SK-N-SH (cell line): ENCODE measurements at regions not wholly inside any gene's neighbourhood (a gene's known extent, or its start where the extent isn't known, plus 50 kb on each side); places are given as distances from the start of the nearest gene placed in this dataset.

ENCODE experiments used
- CTCF ChIA-PET: fragments of 300-600, 350-600 bp; formaldehyde crosslinking; extraction: SDS; loops from one replicate; lab custom pipeline; 2021; lab: Yijun Ruan, JAX
- POLR2A ChIA-PET: fragments of 350-600 bp; sonication (Branson Sonifier 250); formaldehyde crosslinking; extraction: SDS; loops from one replicate; lab custom pipeline; 2020; ENCODE audit warnings: antibody characterized with exemption, inconsistent platforms; lab: Yijun Ruan, JAX
- DNase-seq: peaks from one replicate; pipeline ENCODE4 v3.0.0; 2012
- H2AFZ ChIP-seq: fragments of 200-600 bp; sonication (generic); 2 replicates; pipeline ENCODE4 v1.8.1; 2016; ENCODE audit warnings: antibody characterized with exemption, mild to moderate bottlenecking, low read depth
- H3F3A ChIP-seq: fragments of 200-600 bp; sonication (generic); replicated peaks from 2 replicates; pipeline ENCODE3; 2016; ENCODE audit warnings: antibody characterized with exemption, mild to moderate bottlenecking; ENCODE audit not compliant: insufficient read depth
- H3K27ac ChIP-seq, 2 experiments: fragments of 200-500 bp in 1 of 2; fragments of 200-600 bp in 1 of 2; sonication (Bioruptor generic) in 1 of 2; sonication (generic), shearing (Covaris generic) in 1 of 2; 2 replicates each; pipeline versions ENCODE4 v1.5.1 to v1.6.1; 2014 to 2016; ENCODE audit warnings: low read depth in 2 of 2, inconsistent platforms in 1 of 2, low read length in 1 of 2, mild to moderate bottlenecking in 1 of 2, mixed read lengths in 1 of 2
- H3K27me3 ChIP-seq: fragments of 200-600 bp; sonication (generic), shearing (Covaris generic); 2 replicates; pipeline ENCODE4 v1.6.1; 2016; ENCODE audit warnings: mixed run types; ENCODE audit not compliant: insufficient read depth
- H3K36me3 ChIP-seq, 2 experiments: fragments of 200-500 bp in 1 of 2; fragments of 200-600 bp in 1 of 2; sonication (Bioruptor generic) in 1 of 2; sonication (generic) in 1 of 2; replicated peaks in 1 of 2; 2 replicates each; pipeline versions ENCODE3 to v1.5.1; 2014 to 2016; ENCODE audit warnings: low read length in 1 of 2, mild to moderate bottlenecking in 1 of 2; ENCODE audit not compliant: insufficient read depth in 2 of 2, control insufficient read depth in 1 of 2
- H3K4me1 ChIP-seq, 2 experiments: fragments of 200-500 bp in 1 of 2; fragments of 200-600 bp in 1 of 2; sonication (Bioruptor generic) in 1 of 2; sonication (generic), shearing (Covaris generic) in 1 of 2; 2 replicates each; pipeline versions ENCODE4 v1.5.1 to v1.6.1; 2014 to 2016; ENCODE audit warnings: low read depth in 1 of 2, low read length in 1 of 2, mixed run types in 1 of 2; ENCODE audit not compliant: insufficient read depth in 2 of 2, control insufficient read depth in 1 of 2
- H3K4me2 ChIP-seq: fragments of 200-600 bp; sonication (generic), shearing (Covaris generic); 2 replicates; pipeline ENCODE4 v1.6.1; 2017; ENCODE audit warnings: mixed run types
- H3K4me3 ChIP-seq, 2 experiments: fragments of 200-500 bp in 1 of 2; fragments of 200-600 bp in 1 of 2; sonication (Bioruptor generic) in 1 of 2; sonication (generic), shearing (Covaris generic) in 1 of 2; 2 replicates each; pipeline versions ENCODE4 v1.5.1 to v1.8.1; 2014 to 2016; ENCODE audit warnings: low read depth in 2 of 2, inconsistent platforms in 1 of 2, low read length in 1 of 2, mild to moderate bottlenecking in 1 of 2, mixed read lengths in 1 of 2, moderate library complexity in 1 of 2
- H3K79me2 ChIP-seq: fragments of 200-600 bp; sonication (generic); 2 replicates; pipeline ENCODE4 v1.8.1; 2017; ENCODE audit warnings: mild to moderate bottlenecking; ENCODE audit not compliant: insufficient read depth
- H3K9ac ChIP-seq: fragments of 200-600 bp; sonication (generic); 2 replicates; pipeline ENCODE4 v1.6.1; 2017; ENCODE audit warnings: mixed run types
- H3K9me2 ChIP-seq: fragments of 200-600 bp; sonication (generic); 2 replicates; pipeline ENCODE4 v1.6.1; 2017; ENCODE audit warnings: mixed run types
- H3K9me3 ChIP-seq: fragments of 200-600 bp; sonication (generic); 2 replicates; pipeline ENCODE4 v1.6.1; 2017; ENCODE audit warnings: mixed run types, mild to moderate bottlenecking, moderate library complexity
- H4K20me1 ChIP-seq: fragments of 200-600 bp; sonication (generic); 2 replicates; pipeline ENCODE4 v1.6.1; 2017; ENCODE audit warnings: mild to moderate bottlenecking, mixed run types; ENCODE audit not compliant: insufficient read depth
- CTCF ChIP-seq: fragments of 200-600 bp; sonication (generic); IDR thresholded peaks from 2 replicates; pipeline ENCODE4 v1.6.1; 2017; ENCODE audit warnings: antibody characterized with exemption, mild to moderate bottlenecking, moderate library complexity
- EP300 ChIP-seq, 2 experiments: IDR thresholded peaks; 2 replicates each; pipeline versions ENCODE4 v1.4.0 to v1.6.1; 2012; ENCODE audit warnings: borderline replicate concordance in 1 of 2, low read depth in 1 of 2, low read length in 1 of 2
- FOXJ3 ChIP-seq: sonication (generic); formaldehyde crosslinking; IDR thresholded peaks from 2 replicates; pipeline ENCODE4 v1.5.1; 2020; ENCODE audit warnings: mild to moderate bottlenecking, missing genetic modification reagents
- IRF3 ChIP-seq: fragments of 150-350 bp; IDR thresholded peaks from 2 replicates; pipeline ENCODE4 v1.6.1; 2016; ENCODE audit warnings: mild to moderate bottlenecking, low read depth, low read length
- MAX ChIP-seq: IDR thresholded peaks from 2 replicates; pipeline ENCODE4 v1.4.0; 2012; ENCODE audit warnings: low read depth
- PBX3 ChIP-seq: IDR thresholded peaks from 2 replicates; pipeline ENCODE4; 2012
- RAD21 ChIP-seq: IDR thresholded peaks from 2 replicates; pipeline ENCODE4 v1.6.1; 2012; ENCODE audit warnings: mild to moderate bottlenecking, low read length
- REST ChIP-seq: IDR thresholded peaks from 2 replicates; pipeline ENCODE4 v1.6.1; 2012; ENCODE audit warnings: mild to moderate bottlenecking, low read depth, low read length, moderate library complexity
- RXRA ChIP-seq: IDR thresholded peaks from 2 replicates; pipeline ENCODE4 v1.4.0; 2012; ENCODE audit warnings: low read depth, mild to moderate bottlenecking, borderline replicate concordance
- SMC3 ChIP-seq: IDR thresholded peaks from 2 replicates; pipeline ENCODE4 v1.6.1; 2012; ENCODE audit warnings: low read depth, low read length, improper control_type of control experiment
- ZBTB33 ChIP-seq: IDR thresholded peaks from 2 replicates; pipeline ENCODE4 v1.4.0; 2012; ENCODE audit warnings: low read depth, borderline replicate concordance
- WGBS: methylation state at CpG from one replicate; pipeline ENCODE4 v1.1.6; 2017; ENCODE audit warnings: low lambda C conversion rate; 5-methylcytosine and 5-hydroxymethylcytosine counted together

GRCh38 chr10:130573446-130573845 is 437.3 kb downstream of the GLRX3 start:
- ChIA-PET POLR2A (no interaction called here), CTCF (interaction anchor here (0.9 to 1.0 kb wide), 2 partner anchors 25 to 26 kb away, joined by 3 read pairs; no protein-coding TSS in a partner anchor)
- 10% methylated on average over 6 of the region's 6 CpGs for WGBS
- H3K4me3 ChIP-seq, result no peak overlapping the region
- no peaks in the 10 kb centered on the region for H3K36me3 ChIP-seq
- H2AFZ ChIP-seq, result no peak overlapping the region
- no peak for DNase-seq
- H3K9me2 ChIP-seq, result no peaks in the 10 kb centered on the region
- no peaks in the 10 kb centered on the region for H4K20me1 ChIP-seq
- no peak for TF ChIP-seq REST
- TF ChIP-seq FOXJ3, result no peak
- TF ChIP-seq EP300 (IDR thresholded peaks at IDR 0.05; ENCODE audit: borderline replicate concordance in 1 of 2, low read depth in 1 of 2, low read length in 1 of 2), result no peak
- no peak for TF ChIP-seq PBX3
- TF ChIP-seq RAD21, result no peak
- TF ChIP-seq SMC3, result no peak
- TF ChIP-seq MAX, result no peak
- no peak for TF ChIP-seq CTCF
- TF ChIP-seq ZBTB33, result no peak
- TF ChIP-seq RXRA, result no peak
- no peak for TF ChIP-seq IRF3
- H3K27me3 ChIP-seq, result no peaks in the 10 kb centered on the region
- H3K4me1 ChIP-seq, result no peaks in the 10 kb centered on the region
- H3K27ac ChIP-seq, result no peak overlapping the region
- H3K4me2 ChIP-seq, result no peak overlapping the region
- H3K9ac ChIP-seq, result no peak overlapping the region
- no peaks in the 10 kb centered on the region for H3F3A ChIP-seq
- no peaks in the 10 kb centered on the region for H3K79me2 ChIP-seq
- H3K9me3 ChIP-seq, result no peaks in the 10 kb centered on the region
